HepG2 (cell line): ENCODE measurements at regions not wholly inside any gene's neighbourhood (a gene's known extent, or its start where the extent isn't known, plus 50 kb on each side); places are given as distances from the start of the nearest gene placed in this dataset.

Experiments
- CREB3 ChIP-seq: sonication (generic); formaldehyde crosslinking; IDR thresholded peaks from 2 replicates; pipeline ENCODE4 v1.5.0; 2020; ENCODE audit warnings: missing genetic modification reagents
- FOXK2 ChIP-seq: fragments of 450-650 bp; IDR thresholded peaks from 2 replicates; pipeline ENCODE4 v1.6.1; 2016
- FOXM1 ChIP-seq: sonication (generic); formaldehyde crosslinking; IDR thresholded peaks from 2 replicates; pipeline ENCODE4 v1.5.0; 2020; ENCODE audit warnings: missing genetic modification reagents
- GLMP ChIP-seq: sonication (generic); formaldehyde crosslinking; IDR thresholded peaks from 2 replicates; pipeline ENCODE4 v1.9.0; 2021; ENCODE audit warnings: missing genetic modification reagents, mild to moderate bottlenecking, borderline replicate concordance
- MTA1 ChIP-seq: sonication (generic); formaldehyde crosslinking; IDR thresholded peaks from 2 replicates; pipeline ENCODE4 v1.4.0; 2020; ENCODE audit warnings: missing genetic modification reagents, mild to moderate bottlenecking, borderline replicate concordance
- NFKBIZ ChIP-seq: IDR thresholded peaks from 2 replicates; pipeline ENCODE4 v1.6.1; 2018; ENCODE audit warnings: missing genetic modification reagents, missing compliant biosample characterization
- NFYC ChIP-seq: IDR thresholded peaks from 2 replicates; pipeline ENCODE4 v1.6.1; 2016; ENCODE audit warnings: missing genetic modification reagents, missing compliant biosample characterization
- POGZ ChIP-seq: sonication (generic); formaldehyde crosslinking; IDR thresholded peaks from 2 replicates; pipeline ENCODE4 v1.4.0; 2020; ENCODE audit warnings: mild to moderate bottlenecking, missing genetic modification reagents
- XBP1 ChIP-seq: sonication (generic); formaldehyde crosslinking; IDR thresholded peaks from 2 replicates; pipeline ENCODE4 v1.5.0; 2020; ENCODE audit warnings: missing genetic modification reagents
- YY1 ChIP-seq: IDR thresholded peaks from 2 replicates; pipeline ENCODE4 v1.6.1; 2011; ENCODE audit warnings: low read length, low read depth, moderate library complexity, mild to moderate bottlenecking; ENCODE audit not compliant: insufficient read depth, insufficient replicate concordance
- ZBTB40 ChIP-seq, 2 experiments: fragments of 450-650 bp in 1 of 2; sonication (generic) in 1 of 2; formaldehyde crosslinking in 1 of 2; IDR thresholded peaks; 2 replicates each; pipeline versions ENCODE4 v1.6.1 to v1.8.0; 2016 to 2022; ENCODE audit warnings: antibody characterized with exemption in 1 of 2, mild to moderate bottlenecking in 1 of 2, missing genetic modification reagents in 1 of 2
- ZNF275 ChIP-seq: sonication (generic); formaldehyde crosslinking; IDR thresholded peaks from 2 replicates; pipeline ENCODE4 v1.8.0; 2022; ENCODE audit warnings: missing genetic modification reagents, mild to moderate bottlenecking, inconsistent platforms, borderline replicate concordance
- ZNF335 ChIP-seq: sonication (generic); formaldehyde crosslinking; IDR thresholded peaks from 2 replicates; pipeline ENCODE4 v1.4.0; 2020; ENCODE audit warnings: missing genetic modification reagents
- ZNF589 ChIP-seq: sonication (generic); formaldehyde crosslinking; conservative IDR thresholded peaks from 2 replicates; pipeline ENCODE4 v1.8.0; 2022; ENCODE audit warnings: mild to moderate bottlenecking, moderate library complexity, missing genetic modification reagents
- ZNF704 ChIP-seq: sonication (generic); formaldehyde crosslinking; IDR thresholded peaks from 2 replicates; pipeline ENCODE4 v1.8.1; 2023; ENCODE audit warnings: mild to moderate bottlenecking, inconsistent platforms, moderate library complexity, missing genetic modification reagents, borderline replicate concordance
- ZNF749 ChIP-seq: sonication (generic); formaldehyde crosslinking; IDR thresholded peaks from 2 replicates; pipeline ENCODE4 v1.8.0; 2022; ENCODE audit warnings: mild to moderate bottlenecking, missing genetic modification reagents, moderate library complexity, borderline replicate concordance
- ZNF776 ChIP-seq: sonication (generic); formaldehyde crosslinking; IDR thresholded peaks from 2 replicates; pipeline ENCODE4 v1.4.0; 2020; ENCODE audit warnings: mild to moderate bottlenecking, missing genetic modification reagents

GRCh38 chr5:15236911-15237508 lies 263.0 kb upstream of the FBXL7 start (continued):
- TF ChIP-seq ZBTB40 (IDR thresholded peaks at IDR 0.05), result no peak
- no peak for TF ChIP-seq ZBTB40 (CRISPR knock-in tag; IDR thresholded peaks at IDR 0.05)
- TF ChIP-seq ZNF776 (CRISPR knock-in tag), result no peak
- no peak for TF ChIP-seq ZNF589 (CRISPR knock-in tag)
- TF ChIP-seq ZNF704 (CRISPR knock-in tag), result no peak
- no peak for TF ChIP-seq YY1
- no peak for TF ChIP-seq ZNF275
- TF ChIP-seq NFKBIZ, result no peak
- TF ChIP-seq FOXK2, result no peak
- no peak for TF ChIP-seq POGZ (CRISPR knock-in tag)
- TF ChIP-seq MTA1 (CRISPR knock-in tag), result no peak
- no peak for TF ChIP-seq CREB3
- TF ChIP-seq ZNF335 (CRISPR knock-in tag), result no peak
- TF ChIP-seq NFYC, result no peak
- TF ChIP-seq GLMP (CRISPR knock-in tag), result no peak
- no peak for TF ChIP-seq XBP1 (CRISPR knock-in tag)
- TF ChIP-seq FOXM1 (CRISPR knock-in tag), result no peak
- no peak for TF ChIP-seq ZNF749
